ENCODE measurements at regions not wholly inside any gene's neighbourhood (a gene's known extent, or its start where the extent isn't known, plus 50 kb on each side); places are given as distances from the start of the nearest gene placed in this dataset.

GRCh38 chr15:81754078-81754477, 291.7 kb downstream of the MEX3B start:
- TF ChIP-seq EZH2phosphoT487 (IDR thresholded peaks at IDR 0.05) (no peak), CTCF (IDR thresholded peaks at IDR 0.05) (no peak), EZH2 (IDR thresholded peaks at IDR 0.05) (no peak)

All from neural progenitor cell (in vitro differentiated cells).